IPS-NIHi7 (cell line): ENCODE measurements at regions not wholly inside any gene's neighbourhood (a gene's known extent, or its start where the extent isn't known, plus 50 kb on each side); places are given as distances from the start of the nearest gene placed in this dataset.

Source experiments
- DNase-seq: peaks from one replicate; pipeline ENCODE4 v3.0.0; 2012; ENCODE audit warnings: mixed read lengths; ENCODE audit errors: extremely low spot score

GRCh38 chr9:90385146-90385545 is 257.5 kb downstream of the DIRAS2 start:
- no peak for DNase-seq

GRCh38 chr9:90393365-90394152 is 249.1 kb downstream of the DIRAS2 start:
- no peak for DNase-seq

- no peak for DNase-seq
Observed at GRCh38 chr9:90394871-90395270, 247.8 kb downstream of the DIRAS2 start.

- DNase-seq, result no peak
Observed at GRCh38 chr9:90400091-90400490, 242.5 kb downstream of the DIRAS2 start.

- no peak for DNase-seq
Observed at GRCh38 chr9:90408659-90409058, 234.0 kb downstream of the DIRAS2 start.

- no peak for DNase-seq
Observed at GRCh38 chr9:90419221-90419851, 223.3 kb downstream of the DIRAS2 start.

- no peak for DNase-seq
Observed at GRCh38 chr9:90420211-90420610, 222.4 kb downstream of the DIRAS2 start.

GRCh38 chr9:90420768-90421513 is 221.7 kb downstream of the DIRAS2 start:
- DNase-seq, result no peak

- no peak for DNase-seq
Observed at GRCh38 chr9:90421786-90422185, 220.8 kb downstream of the DIRAS2 start.

GRCh38 chr9:90423661-90424193 is 218.9 kb downstream of the DIRAS2 start:
- DNase-seq, result no peak

GRCh38 chr9:90428517-90428916 is 214.1 kb downstream of the DIRAS2 start:
- DNase-seq, result no peak

- DNase-seq, result no peak
Observed at GRCh38 chr9:90432951-90433350, 209.7 kb downstream of the DIRAS2 start.

GRCh38 chr9:90433398-90433941 is 209.2 kb downstream of the DIRAS2 start:
- peak; percentile 68 for DNase-seq

- no peak for DNase-seq
Observed at GRCh38 chr9:90441814-90442213, 200.8 kb downstream of the DIRAS2 start.

- no peak for DNase-seq
Observed at GRCh38 chr9:90442723-90443122, 199.9 kb downstream of the DIRAS2 start.

- no peak for DNase-seq
Observed at GRCh38 chr9:90444609-90445204, 197.9 kb downstream of the DIRAS2 start.

- no peak for DNase-seq
Observed at GRCh38 chr9:90445391-90445790, 197.2 kb downstream of the DIRAS2 start.

GRCh38 chr9:90446200-90446948 is 196.2 kb downstream of the DIRAS2 start:
- DNase-seq, result no peak

- DNase-seq, result no peak
Observed at GRCh38 chr9:90447773-90448172, 194.9 kb downstream of the DIRAS2 start.

- DNase-seq, result no peak
Observed at GRCh38 chr9:90449213-90449925, 193.3 kb downstream of the DIRAS2 start.
